ENCODE measurements at regions not wholly inside any gene's neighbourhood (a gene's known extent, or its start where the extent isn't known, plus 50 kb on each side); places are given as distances from the start of the nearest gene placed in this dataset.

DNA sequence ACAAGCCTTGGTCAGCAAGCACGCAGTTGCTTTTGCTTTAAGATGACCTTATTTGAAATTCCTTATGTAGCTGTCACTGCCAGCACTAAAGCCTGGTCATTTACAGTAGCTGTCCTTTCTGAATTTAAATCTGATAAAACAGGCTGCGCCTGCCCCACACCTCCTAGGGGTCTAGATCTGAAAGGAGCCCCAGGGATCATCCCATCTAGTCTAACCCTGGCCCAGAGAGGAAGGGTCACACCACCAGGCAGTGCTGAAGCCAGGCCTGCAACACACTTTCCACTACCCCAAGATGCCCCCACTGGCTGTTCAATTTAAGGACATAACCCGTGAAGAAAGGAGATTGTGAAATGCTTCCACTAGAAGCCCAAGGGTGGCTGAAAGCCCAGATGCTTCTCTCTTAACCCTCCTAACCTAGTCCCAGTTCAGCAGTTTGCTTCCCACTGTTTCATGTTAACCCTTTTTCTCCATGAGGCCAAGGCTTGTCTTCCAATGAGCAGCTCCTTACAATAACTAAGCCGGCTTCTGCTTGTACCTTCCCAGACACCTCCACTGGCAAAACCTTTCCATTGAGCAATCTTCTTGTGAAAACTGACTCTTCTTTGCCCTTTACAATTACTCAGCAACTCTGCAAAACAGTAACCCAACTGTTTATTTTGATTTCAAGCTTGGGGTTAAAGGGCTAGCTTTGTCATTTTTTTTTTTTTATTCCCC, 198.9 kb upstream of the LPP start:
- no peak for DNase-seq (ENCODE audit: low read depth in 3 of 3)

DNA sequence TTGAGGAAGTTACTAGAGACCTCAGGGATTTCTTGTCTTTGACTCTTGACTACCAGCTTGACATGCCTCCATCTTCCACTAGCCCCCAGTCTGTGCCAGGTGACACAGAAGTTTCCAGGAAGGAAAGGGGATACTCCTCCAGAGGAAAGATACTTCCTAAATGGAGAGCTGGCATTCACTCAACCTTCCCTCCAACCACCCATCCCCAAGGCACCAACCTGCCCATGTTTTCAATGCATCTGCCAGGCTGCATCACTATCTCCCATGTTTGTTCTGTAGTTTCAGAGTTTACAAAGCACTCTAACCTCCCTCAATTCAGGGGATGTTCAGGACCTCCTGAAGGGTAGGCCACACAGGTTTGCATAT, 198.4 kb upstream of the LPP start:
- no peak for DNase-seq (ENCODE audit: low read depth in 3 of 3)

DNA sequence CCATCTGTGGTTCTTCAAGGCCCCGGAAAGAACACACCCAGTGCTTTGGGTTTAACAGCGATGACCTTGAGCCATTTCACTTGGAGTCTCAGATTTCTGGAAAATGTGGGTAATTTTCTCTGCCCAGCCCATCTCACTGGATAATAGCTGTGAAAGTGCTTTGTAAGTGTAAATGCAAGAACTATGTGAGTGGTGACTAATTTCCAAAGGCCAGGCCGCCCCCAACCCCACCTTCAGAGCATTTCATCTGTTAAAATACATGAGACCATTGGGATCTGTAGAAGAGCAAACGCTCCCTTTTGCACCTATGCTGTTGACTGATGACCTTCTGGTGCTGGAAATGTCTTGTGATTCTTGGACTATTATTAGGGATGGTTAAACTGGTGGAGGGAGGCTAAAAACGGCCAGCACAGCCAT, 196.8 kb upstream of the LPP start:
- DNase-seq (ENCODE audit: low read depth in 3 of 3) = no peak

DNA sequence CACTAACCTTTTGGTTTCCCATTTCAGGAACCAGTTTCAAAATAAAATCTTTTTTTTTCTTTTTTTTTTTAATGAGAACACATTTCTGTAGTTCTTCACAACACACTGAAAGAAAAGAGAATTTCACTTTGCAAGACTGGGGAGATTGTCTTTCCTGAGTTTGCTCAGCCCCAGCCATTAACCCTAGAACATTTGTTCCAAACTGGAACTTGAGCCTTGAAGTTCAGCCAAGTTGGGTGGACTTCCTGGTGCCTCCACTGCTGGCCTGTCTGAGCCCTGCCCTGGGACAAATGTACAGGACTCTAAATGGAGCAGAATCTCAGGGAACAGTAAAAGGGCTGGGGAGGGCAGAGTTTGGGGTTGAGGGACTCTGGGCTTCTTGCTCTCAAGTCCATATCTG, 196.4 kb upstream of the LPP start:
- no peak for DNase-seq (ENCODE audit: low read depth in 3 of 3)

DNA sequence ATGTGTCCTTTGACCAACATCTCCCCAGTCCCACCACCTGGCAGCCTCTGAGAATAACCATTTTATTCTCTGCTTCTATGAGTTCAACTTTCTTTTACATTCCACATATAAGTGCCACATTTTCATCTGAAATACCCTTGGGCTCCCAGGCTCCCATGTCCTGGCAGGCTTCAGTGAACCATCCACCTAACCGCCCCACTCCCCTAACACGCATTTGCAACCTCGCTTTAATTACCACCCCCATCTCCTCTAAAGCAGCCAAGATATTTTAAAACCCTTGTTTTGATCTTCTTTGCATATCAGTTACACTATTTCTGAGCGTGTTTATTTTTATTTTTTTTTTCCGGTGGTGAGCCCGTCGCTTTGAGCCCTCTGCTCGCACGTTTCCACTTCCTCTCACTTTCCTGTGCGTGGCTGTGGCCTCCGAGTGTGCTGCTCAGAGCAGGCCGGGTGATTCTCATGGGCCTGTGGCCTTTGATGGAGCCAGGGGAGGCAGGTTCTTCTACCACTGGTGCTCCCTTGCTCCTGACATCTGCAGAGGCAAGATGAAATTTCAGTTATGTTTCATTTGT, 195.4 kb upstream of the LPP start:
- peak in 1 of 3 experiments; percentile 19 for DNase-seq (ENCODE audit: low read depth in 3 of 3)

DNA sequence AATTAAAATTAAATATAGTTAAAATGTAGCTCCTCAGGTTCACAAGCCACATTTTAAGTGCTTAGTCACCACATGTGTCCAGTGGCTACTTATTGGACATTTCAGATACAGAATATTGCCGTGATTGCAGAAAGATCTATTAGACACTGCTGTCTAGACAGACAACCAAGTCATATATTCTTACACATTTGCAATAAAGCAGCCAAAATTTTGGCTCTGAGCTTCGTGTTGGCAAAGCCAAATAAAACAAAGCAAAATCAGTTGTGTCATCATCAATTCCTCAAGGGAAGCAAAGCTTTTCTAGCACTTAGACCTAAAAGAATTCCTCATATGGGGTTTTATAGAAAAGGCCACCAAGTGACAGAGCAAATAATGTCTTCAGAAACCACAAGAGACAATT, 193.1 kb upstream of the LPP start:
- DNase-seq (ENCODE audit: low read depth in 3 of 3) = no peak

DNA sequence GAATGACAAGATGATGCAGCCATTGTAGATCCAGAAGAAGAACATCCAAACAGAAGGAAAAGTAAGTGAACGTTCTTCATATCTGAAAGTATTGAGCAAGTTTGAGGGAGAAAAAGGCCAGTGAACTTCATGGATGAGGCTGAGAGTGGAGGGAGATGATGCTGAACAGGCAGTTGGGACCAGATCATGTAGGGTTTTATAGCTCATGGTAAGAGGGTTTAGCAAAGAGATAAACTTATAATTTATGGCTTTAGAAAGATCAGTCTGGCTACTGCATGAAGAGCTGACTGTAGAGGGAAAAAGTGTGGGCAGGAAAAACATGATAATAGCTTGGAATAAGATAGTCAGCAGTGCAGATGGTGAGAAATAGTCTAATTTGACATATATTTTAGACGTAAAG, 192.6 kb upstream of the LPP start:
- no peak for DNase-seq (ENCODE audit: low read depth in 3 of 3)

DNA sequence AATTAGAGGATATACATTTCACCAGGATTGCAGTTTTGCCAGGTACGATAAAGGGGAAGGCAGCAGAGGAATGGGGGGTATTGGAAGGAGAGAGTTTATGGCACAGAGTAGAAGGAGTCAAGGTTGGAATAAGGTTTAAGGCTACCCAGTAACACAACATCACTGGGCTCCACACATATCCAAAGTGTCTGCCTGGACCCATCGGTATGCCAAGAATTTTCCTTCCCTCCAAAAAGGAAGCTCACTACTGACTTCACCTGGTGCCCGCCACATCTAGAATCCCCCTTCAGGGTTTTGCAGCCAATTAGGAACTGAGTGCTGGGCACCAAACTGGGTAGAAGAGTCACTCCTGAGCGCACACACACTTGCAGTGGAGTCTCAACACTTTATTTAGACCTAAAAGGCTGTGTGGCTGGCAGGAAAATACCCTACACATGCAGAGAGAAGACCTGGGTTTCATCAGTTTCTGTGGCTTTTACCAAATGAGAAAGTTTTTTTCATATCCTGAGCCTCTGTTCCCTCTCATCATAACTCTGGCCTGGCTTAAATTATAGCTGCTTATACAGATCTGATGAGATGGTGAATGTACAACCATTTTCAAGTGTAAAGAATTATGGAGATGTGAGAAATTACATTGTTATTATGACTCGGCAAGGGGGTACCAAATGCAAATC, 190.8 kb upstream of the LPP start:
- DNase-seq (ENCODE audit: low read depth in 3 of 3) = no peak

DNA sequence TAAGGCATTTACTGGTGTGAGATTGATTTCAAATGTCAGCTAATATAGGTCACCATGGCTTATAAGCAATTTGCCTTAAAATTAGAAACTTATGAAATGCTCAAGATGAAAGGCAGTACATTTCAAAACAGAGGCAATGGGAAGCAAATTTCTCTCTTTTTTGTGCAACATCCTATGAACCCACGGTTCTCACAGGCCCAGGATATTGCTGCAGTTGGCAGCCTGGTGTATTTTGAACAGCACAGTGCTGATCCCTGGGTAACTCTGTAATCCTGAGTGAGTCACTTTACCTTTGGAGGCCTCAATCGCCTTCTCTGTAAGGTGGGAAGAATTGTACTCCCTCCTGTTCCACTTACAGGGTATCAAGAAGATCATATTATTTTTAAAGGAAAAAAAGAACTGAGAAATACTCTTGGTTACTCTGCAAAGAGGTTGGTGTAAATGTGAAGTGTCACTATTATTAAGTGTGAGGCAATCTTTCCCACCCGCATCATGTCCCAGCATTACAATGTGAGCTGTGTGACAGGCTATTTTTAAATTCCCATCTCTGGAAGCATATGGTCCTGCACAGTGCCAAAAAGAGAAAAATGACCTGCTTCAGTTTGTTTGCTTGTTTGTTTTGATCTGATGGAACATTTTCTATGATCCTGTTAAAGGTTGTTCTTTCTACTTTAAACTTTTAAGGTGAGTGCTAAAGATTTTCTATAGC, 190.1 kb upstream of the LPP start:
- DNase-seq (ENCODE audit: low read depth in 3 of 3) = no peak

DNA sequence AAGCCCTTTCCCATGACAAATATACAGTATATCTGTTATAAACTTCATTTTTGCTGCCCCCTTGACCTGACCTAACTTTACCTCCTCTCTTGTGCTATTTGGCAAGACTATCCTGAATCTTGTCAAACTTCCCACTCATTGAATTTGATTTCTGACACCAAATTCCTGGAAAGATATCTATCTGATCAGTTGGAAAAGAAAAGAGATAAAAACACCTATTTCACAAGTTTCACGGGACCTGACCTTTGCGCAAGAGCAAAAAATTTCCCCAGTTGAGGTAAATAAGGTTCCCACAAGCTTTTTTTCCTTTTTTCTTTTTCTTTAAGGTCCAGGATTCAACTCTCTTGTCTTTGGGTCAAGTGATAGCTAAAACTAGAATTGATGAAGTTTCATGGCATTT, 189.2 kb upstream of the LPP start:
- DNase-seq (ENCODE audit: low read depth in 3 of 3) = no peak

DNA sequence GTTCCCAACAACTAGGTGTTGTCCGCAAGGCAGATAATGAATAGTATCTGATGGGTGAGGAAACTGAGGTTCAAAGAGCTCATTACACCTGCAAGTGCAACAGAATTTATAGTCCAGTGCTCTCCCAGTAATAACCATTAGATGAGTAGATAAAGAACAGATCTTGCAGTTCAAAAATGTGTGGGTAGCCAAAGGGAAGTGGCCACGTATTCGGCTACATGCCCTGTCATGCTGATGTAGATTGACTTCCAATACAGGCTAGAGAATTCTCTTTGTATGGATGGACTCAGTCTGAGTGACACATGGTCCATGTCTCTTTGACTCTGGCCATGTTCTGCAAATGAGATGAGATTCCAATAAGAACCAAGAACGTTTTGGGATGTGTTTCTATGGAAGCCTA, 187.9 kb upstream of the LPP start:
- no peak for DNase-seq (ENCODE audit: low read depth in 3 of 3)

DNA sequence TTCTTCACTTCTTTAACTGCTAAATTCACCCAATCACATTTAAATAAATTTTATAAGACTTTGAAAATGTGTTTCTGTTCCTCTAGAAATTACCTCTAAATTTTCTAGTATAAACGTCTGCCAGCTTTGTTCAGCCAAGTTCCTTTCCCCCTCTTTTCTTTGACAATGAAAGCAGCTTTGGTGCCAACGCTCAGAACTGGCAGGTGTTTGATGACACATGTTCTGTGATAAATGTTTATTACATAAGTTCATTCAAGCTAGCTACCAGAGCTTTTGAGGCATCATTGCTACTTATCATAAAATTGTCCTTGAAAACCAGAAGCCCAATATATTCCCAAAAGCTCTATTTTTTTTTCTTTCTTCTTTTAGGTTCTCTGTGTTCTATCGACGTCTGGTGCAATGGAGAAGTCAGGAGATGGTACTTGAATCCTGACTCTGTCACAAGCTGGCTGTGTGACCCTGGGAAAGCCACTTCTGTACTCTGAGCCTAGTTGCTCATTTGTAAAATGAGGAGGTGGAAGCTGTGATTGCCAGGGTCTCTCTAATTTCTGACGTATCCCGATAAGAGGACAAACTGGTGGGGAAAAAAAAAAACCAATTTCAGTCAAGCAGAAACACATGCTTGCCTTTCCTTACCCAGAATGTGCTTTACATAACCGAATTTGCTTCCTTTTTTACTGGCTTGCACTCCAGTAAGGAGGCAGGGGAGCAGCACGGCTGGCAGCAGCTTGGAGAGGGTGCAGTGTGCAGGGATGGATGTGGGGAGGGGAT, 187.1 kb upstream of the LPP start:
- no peak for DNase-seq (ENCODE audit: low read depth in 3 of 3)

DNA sequence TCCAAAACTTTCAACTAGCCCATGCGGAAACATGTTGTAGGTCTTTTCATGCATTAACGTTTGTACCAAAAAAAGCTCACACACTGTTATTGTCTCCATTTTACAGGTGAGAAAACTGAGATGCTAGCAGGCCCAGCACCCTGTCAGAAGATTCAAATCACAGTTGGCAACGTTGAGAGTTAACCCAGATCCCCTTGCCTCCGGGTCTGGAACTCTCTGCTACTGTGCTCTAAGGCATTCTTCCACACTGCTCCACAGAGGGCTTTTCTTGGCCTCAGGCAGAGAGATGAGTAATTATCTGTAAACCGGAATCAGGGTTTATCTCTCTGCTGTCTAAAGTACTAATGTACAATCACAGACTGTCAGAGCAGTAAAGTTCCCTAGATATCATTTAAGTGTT, 186.0 kb upstream of the LPP start:
- no peak for DNase-seq (ENCODE audit: low read depth in 3 of 3)

DNA sequence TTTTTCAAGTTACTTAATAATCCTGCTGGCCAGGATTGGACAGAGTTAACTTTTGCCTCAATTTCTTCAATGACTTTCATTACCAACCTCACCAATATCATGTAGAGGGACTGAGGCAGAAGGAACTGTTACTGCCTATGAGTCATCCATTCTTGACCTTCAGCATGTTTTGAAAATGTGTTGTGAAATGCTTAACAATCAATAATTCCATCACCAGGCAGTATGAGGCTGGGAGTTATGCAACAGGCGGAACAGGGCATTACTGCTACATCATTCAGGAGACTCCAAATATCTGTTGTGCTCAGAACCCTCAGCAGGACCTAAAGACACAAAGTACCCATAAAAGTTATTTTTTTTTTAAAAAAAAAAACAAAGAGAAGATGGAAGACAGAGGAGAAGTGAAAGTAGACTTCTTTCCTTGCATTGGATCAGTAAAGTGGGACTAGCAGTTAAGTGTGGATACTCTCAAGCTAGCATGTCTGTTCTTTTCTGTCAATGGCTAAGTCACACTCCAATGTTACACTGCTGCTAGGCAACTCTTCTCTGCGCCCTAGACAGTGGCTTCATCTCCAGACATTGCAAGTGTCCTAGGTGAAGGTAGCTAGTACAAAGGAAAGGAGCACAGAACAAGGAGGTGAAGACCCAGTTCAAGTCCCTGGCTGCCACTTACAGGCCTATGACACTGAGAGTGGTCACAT, 184.9 kb upstream of the LPP start:
- DNase-seq (ENCODE audit: low read depth in 3 of 3) = no peak

DNA sequence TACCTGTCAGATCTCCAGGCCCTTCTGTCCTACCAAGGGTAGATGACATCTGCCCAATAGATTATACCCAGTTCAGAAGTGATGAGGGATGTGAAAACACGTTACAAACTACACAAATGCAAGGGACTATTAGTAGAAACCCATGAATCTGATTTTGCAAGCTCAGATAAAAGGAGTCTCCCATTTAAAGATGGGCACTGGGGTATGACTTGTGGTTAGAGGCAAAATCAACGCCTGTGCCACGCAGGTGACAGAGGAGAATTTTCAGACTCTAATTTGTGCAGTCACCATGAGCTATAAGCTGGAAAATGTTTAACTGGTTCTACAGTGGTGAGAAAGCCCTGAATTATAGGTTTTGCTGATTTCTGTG, 184.4 kb upstream of the LPP start:
- no peak for DNase-seq (ENCODE audit: low read depth in 3 of 3)

DNA sequence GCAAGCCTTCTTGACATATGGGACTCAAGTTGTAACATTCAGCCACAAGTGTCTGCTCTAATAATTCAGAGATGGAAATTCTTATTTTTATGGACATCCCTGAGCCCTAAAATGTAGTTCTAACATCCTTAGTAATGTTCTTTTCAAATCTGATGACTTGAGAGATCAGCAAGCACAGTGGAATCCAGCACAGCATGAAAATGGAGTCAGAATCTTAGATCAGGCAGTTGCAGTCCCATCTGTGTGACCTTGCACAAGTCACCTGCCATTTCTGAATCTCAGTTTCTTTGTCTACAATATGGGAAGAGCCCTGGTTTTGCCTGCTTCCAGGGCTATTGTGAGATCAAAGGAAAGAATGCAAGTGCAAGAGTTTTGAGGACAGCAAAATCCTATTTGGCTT, 183.9 kb upstream of the LPP start:
- no peak for DNase-seq (ENCODE audit: low read depth in 3 of 3)

DNA sequence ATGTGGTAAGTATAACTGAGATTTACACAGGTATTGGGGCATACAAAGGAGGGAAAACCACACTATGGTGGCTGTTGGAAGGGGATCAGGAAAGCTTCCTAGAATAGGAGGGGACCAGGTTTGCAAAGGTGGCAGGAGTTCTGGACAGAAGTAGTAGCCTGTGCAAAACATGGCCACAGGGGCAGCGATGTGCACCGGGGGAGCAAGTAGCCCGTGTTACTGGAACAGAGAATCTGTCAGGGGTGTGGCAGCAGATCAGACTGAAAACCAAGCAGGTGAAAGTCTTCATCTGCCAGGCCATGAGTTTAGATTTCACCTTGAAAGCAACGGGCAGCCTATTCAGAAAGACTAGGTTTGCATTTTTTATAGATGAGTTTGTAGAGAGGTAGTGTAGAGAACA, 182.3 kb upstream of the LPP start:
- no peak for DNase-seq (ENCODE audit: low read depth in 3 of 3)

DNA sequence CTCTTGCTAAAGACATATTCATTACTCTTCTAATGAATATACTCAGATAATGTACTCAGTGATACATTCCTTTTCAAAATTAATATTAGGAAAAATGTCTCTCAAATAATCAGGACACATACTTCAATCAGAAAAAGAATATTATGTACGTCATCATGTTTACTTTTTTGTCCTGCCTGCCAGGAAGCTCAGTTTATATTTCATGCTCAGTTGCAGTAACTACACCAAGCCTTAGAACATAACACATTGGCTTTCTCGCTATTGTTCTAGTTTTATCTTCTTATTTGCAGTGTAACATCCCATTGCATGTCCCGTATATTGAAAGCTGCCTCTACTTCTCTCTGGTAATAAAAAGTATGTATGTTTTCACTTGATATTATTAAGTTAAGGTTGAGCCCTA, 181.5 kb upstream of the LPP start:
- DNase-seq (ENCODE audit: low read depth in 3 of 3) = no peak

DNA sequence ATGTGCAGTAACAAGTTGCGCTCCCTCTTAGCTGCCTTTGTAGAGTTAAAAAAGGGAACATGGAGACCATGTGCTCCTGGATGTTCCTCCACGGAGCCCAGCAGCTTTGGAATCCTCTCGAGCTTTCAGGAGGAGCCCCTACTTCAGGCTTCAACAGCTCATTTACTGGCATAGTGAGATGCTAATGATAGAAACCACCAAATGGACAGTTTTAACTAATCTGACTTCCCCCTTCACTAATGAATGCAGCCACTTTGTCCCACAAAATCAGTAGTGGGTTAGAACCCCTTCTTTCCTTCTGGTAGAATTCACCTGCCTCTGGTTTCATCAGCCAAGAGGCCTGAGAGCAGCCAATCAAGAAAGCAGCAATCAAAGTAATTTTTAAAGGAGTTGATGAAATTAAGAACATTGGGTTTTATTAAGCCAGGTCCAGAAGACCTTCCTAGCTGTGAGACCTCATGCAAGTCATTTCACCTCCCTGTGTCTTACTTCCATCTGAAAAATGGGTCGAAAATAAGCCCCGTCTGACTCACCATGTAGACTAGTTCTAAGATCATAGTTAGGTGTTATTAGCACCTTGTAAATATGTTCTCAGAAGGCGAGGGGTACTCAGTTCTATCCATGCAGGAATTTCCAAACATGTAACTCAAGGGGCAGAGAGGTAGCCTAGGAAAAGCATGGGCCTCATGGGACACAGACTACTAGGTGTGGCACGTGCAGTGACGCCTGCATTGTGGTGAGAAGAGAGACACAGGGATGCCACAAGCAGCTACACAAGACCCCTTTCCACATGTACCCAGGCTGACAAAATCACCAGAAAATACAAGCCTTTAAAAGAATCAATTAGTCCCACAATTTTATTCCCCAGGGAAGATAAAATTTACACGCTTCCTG, 179.7 kb upstream of the LPP start:
- DNase-seq (ENCODE audit: low read depth in 3 of 3) = no peak

DNA sequence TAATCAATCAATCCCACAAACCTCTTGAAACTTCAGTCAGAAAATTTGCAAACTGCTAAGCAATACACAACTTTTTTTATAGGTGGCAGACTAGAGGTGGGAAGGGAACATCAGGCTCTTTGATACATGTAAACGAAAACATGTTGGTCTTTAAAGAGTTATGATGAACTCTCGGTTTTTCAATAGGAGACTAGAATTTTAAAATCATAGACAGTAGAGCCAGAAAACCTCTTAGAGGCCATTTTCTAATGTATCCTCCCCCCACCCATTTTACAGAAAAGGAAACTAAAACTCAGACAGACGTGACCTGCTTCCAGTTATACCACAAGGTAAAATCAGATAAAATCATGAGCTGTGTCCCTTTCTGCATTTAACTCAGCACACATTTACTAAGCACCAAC, 179.1 kb upstream of the LPP start:
- DNase-seq (ENCODE audit: low read depth in 3 of 3) = no peak

All from stimulated activated CD4-positive, alpha-beta T cell treated with anti-CD3 and anti-CD28 coated beads, TNF-alpha, amount 100 ng/mL, for 4 hours (primary cell).